ENCODE measurements at regions not wholly inside any gene's neighbourhood (a gene's known extent, or its start where the extent isn't known, plus 50 kb on each side); places are given as distances from the start of the nearest gene placed in this dataset.

DNA sequence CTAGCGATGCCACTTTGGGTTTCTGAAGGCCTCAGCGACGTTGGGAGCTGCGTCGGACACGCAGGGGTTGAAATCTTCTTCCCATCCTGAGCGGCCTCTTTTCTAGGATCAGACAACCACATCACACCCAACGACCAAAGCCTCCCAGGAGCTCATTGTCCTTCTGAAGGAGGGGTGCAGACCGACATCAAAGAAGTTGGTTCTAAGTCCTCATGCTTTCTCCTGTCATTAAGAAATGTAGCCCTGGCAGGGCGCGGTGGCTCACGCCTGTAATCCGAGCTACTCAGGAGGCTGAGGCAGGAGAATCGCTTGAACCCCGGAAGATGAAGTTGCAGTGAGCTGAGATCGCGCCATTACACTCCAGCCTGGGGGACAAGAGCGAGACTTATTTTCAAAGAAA, 1681.9 kb downstream of the TP53TG3F start:
- TF ChIP-seq, protein P1, sequence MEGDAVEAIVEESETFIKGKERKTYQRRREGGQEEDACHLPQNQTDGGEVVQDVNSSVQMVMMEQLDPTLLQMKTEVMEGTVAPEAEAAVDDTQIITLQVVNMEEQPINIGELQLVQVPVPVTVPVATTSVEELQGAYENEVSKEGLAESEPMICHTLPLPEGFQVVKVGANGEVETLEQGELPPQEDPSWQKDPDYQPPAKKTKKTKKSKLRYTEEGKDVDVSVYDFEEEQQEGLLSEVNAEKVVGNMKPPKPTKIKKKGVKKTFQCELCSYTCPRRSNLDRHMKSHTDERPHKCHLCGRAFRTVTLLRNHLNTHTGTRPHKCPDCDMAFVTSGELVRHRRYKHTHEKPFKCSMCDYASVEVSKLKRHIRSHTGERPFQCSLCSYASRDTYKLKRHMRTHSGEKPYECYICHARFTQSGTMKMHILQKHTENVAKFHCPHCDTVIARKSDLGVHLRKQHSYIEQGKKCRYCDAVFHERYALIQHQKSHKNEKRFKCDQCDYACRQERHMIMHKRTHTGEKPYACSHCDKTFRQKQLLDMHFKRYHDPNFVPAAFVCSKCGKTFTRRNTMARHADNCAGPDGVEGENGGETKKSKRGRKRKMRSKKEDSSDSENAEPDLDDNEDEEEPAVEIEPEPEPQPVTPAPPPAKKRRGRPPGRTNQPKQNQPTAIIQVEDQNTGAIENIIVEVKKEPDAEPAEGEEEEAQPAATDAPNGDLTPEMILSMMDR (IDR thresholded peaks at IDR 0.05) = no peak
- TF ChIP-seq, protein P2, sequence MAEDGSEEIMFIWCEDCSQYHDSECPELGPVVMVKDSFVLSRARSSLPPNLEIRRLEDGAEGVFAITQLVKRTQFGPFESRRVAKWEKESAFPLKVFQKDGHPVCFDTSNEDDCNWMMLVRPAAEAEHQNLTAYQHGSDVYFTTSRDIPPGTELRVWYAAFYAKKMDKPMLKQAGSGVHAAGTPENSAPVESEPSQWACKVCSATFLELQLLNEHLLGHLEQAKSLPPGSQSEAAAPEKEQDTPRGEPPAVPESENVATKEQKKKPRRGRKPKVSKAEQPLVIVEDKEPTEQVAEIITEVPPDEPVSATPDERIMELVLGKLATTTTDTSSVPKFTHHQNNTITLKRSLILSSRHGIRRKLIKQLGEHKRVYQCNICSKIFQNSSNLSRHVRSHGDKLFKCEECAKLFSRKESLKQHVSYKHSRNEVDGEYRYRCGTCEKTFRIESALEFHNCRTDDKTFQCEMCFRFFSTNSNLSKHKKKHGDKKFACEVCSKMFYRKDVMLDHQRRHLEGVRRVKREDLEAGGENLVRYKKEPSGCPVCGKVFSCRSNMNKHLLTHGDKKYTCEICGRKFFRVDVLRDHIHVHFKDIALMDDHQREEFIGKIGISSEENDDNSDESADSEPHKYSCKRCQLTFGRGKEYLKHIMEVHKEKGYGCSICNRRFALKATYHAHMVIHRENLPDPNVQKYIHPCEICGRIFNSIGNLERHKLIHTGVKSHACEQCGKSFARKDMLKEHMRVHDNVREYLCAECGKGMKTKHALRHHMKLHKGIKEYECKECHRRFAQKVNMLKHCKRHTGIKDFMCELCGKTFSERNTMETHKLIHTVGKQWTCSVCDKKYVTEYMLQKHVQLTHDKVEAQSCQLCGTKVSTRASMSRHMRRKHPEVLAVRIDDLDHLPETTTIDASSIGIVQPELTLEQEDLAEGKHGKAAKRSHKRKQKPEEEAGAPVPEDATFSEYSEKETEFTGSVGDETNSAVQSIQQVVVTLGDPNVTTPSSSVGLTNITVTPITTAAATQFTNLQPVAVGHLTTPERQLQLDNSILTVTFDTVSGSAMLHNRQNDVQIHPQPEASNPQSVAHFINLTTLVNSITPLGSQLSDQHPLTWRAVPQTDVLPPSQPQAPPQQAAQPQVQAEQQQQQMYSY (CRISPR knock-in tag; IDR thresholded peaks at IDR 0.05) = no peak
- TF ChIP-seq, protein P3, sequence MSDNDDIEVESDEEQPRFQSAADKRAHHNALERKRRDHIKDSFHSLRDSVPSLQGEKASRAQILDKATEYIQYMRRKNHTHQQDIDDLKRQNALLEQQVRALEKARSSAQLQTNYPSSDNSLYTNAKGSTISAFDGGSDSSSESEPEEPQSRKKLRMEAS (CRISPR knock-in tag; IDR thresholded peaks at IDR 0.05) = no peak
- TF ChIP-seq, protein P4, sequence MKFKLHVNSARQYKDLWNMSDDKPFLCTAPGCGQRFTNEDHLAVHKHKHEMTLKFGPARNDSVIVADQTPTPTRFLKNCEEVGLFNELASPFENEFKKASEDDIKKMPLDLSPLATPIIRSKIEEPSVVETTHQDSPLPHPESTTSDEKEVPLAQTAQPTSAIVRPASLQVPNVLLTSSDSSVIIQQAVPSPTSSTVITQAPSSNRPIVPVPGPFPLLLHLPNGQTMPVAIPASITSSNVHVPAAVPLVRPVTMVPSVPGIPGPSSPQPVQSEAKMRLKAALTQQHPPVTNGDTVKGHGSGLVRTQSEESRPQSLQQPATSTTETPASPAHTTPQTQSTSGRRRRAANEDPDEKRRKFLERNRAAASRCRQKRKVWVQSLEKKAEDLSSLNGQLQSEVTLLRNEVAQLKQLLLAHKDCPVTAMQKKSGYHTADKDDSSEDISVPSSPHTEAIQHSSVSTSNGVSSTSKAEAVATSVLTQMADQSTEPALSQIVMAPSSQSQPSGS (CRISPR knock-in tag; IDR thresholded peaks at IDR 0.05; ENCODE audit: borderline replicate concordance, low read depth) = no peak
- no peak for TF ChIP-seq ZNF423 (CRISPR knock-in tag; IDR thresholded peaks at IDR 0.05)
- TF ChIP-seq CREM (CRISPR knock-in tag; IDR thresholded peaks at IDR 0.05) = no peak
- no peak for TF ChIP-seq NR3C1 (CRISPR knock-in tag; conservative IDR thresholded peaks at IDR 0.05; ENCODE audit: low read depth)

Data from WTC11 (cell line).